ENCODE measurements at regions not wholly inside any gene's neighbourhood (a gene's known extent, or its start where the extent isn't known, plus 50 kb on each side); places are given as distances from the start of the nearest gene placed in this dataset.

- TF ChIP-seq CTCF (IDR thresholded peaks at IDR 0.05; ENCODE audit: extremely low read depth in 1 of 2, insufficient read depth in 1 of 2, low read depth in 1 of 2, low read length in 2 of 2), result no peak
- TF ChIP-seq POLR2A (IDR thresholded peaks at IDR 0.05; ENCODE audit: low read depth, low read length), result no peak
- no peak for TF ChIP-seq JUN (IDR thresholded peaks at IDR 0.05; ENCODE audit: borderline replicate concordance, insufficient read depth, insufficient read length, low read depth)
These were observed 103.2 kb upstream of the DIO3 start for GRCh38 chr14:101457936-101458740.

All from endothelial cell of umbilical vein (primary cell).